ENCODE measurements at regions not wholly inside any gene's neighbourhood (a gene's known extent, or its start where the extent isn't known, plus 50 kb on each side); places are given as distances from the start of the nearest gene placed in this dataset.

DNA sequence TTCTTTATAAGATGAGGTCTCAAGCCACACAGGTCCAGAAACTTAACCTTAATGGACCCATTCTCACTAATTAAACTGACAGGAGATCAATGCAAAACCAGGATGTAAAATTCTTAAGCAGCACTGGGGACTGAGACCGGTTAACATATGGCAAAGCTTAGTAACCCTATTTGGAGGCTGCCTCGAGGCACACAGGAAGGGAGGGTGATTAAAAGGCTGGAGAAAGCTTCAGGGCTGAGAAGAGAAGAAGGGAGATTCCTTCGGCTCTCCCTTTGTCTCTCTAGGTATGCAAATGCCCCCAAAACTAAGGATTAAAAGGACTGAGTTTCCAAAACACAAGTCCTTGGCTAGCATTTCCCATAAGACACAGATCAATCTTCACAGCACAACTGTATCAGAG lies 120.8 kb upstream of the DSCAM start:
- WGBS, 2 donors = 60 to 63% methylated on average over 3 of the region's 3 CpGs
- ATAC-seq (ENCODE audit: insufficient read depth, low FRiP score) = no peak
- H3K4me1 ChIP-seq (ENCODE audit: control insufficient read depth in 5 of 5, insufficient read depth in 5 of 5, low read length in 5 of 5) = no peaks in the 10 kb centered on the region
- no peak overlapping the region for H3K27ac ChIP-seq (ENCODE audit: low read depth in 1 of 2, low read length in 1 of 2)
- H3K9me3 ChIP-seq (ENCODE audit: control insufficient read depth in 4 of 4, insufficient read depth in 3 of 4, low read length in 3 of 4) = peaks cover 0 to 2% (median 0%) of the 10 kb centered on the region in 4 donors
- H3K4me3 ChIP-seq = no peak overlapping the region
- TF ChIP-seq, protein P1, sequence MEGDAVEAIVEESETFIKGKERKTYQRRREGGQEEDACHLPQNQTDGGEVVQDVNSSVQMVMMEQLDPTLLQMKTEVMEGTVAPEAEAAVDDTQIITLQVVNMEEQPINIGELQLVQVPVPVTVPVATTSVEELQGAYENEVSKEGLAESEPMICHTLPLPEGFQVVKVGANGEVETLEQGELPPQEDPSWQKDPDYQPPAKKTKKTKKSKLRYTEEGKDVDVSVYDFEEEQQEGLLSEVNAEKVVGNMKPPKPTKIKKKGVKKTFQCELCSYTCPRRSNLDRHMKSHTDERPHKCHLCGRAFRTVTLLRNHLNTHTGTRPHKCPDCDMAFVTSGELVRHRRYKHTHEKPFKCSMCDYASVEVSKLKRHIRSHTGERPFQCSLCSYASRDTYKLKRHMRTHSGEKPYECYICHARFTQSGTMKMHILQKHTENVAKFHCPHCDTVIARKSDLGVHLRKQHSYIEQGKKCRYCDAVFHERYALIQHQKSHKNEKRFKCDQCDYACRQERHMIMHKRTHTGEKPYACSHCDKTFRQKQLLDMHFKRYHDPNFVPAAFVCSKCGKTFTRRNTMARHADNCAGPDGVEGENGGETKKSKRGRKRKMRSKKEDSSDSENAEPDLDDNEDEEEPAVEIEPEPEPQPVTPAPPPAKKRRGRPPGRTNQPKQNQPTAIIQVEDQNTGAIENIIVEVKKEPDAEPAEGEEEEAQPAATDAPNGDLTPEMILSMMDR (IDR thresholded peaks at IDR 0.05; ENCODE audit: control extremely low read depth, extremely low read depth) = no peak
- no peaks in the 10 kb centered on the region for H3K27me3 ChIP-seq (ENCODE audit: control insufficient read depth in 3 of 3, insufficient read depth in 3 of 3, low read length in 2 of 3)
- H3K9ac ChIP-seq (ENCODE audit: insufficient read depth in 1 of 2, low read length in 2 of 2) = no peak overlapping the region
- H3K36me3 ChIP-seq (ENCODE audit: control insufficient read depth in 4 of 4, insufficient read depth in 4 of 4, low read length in 4 of 4) = no peaks in the 10 kb centered on the region
- DNase-seq = no peak

DNA sequence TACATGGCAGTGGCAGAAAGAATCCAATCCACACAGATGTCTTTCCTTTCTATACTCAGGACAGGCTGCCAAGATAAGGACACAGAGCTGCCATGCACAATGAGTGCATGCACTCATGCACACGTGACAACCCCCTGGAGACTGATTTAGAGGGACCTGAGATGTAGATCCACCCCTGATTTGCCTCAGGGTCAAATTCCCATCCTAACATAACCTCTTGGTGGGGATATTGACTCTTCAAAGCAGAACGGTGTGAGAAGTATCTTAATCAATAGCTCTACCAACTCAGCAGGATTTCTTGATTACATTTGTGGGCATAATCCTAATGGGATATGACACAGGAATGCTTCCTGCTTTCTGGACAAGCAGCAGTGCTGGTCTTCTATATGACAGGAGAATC lies 125.2 kb upstream of the DSCAM start:
- no peak overlapping the region for H3K27ac ChIP-seq (ENCODE audit: low read depth in 1 of 2, low read length in 1 of 2)
- 69 to 87% methylated on average over 2 of the region's 2 CpGs for WGBS, 2 donors
- ATAC-seq (ENCODE audit: insufficient read depth, low FRiP score) = no peak

DNA sequence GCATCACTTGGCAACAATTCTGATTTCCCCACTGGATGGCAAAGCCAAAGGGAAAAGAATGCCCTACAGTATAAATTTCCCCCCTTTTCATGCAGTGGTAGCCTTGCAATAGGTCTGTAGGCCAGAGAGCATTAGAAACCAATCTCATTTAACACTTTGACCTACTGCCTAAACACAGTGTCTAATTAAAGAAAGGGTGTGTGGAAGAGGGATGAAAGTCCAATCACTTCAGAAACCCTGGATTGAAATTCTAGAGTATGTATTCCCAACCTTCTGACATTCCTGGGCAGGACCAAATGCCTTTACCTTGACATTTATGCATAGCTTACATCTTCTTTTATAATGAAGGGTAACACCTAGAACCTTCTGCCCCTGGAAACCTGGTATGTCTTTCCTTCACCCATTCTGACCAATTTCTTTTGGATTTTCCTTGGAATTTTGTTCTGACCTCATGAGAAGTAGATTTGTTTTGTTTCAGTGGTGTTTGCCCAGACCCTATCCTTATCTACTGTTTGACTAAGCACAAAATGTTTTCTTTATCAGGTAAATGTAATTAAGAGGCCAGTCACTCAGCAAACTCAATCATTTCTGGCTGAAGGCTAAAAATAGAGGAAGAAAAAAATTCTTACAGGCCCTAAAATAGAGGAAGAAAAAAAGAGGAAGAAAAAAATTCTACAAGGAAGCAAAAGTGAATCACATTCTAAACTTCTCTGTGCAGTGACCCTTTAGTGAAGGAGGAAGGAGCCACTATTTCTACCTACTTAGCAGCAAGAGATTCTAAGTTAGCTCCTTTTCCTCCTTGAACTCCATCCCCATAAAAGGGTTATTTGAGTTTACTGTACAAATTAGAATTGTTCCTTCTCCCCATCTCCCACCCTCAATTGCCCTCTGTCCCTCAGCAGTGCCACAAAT lies 129.5 kb upstream of the DSCAM start:
- Histone ChIP-seq H3K4me1 (ENCODE audit: control insufficient read depth in 5 of 5, insufficient read depth in 5 of 5, low read length in 5 of 5) (no peaks in the 10 kb centered on the region), H3K4me3 (no peak overlapping the region), H3K27ac (ENCODE audit: low read depth in 1 of 2, low read length in 1 of 2) (no peak overlapping the region), H3K36me3 (ENCODE audit: control insufficient read depth in 4 of 4, insufficient read depth in 4 of 4, low read length in 4 of 4) (no peaks in the 10 kb centered on the region), H3K27me3 (ENCODE audit: control insufficient read depth in 3 of 3, insufficient read depth in 3 of 3, low read length in 2 of 3) (no peaks in the 10 kb centered on the region), H3K9ac (ENCODE audit: insufficient read depth in 1 of 2, low read length in 2 of 2) (no peak overlapping the region), H3K9me3 (ENCODE audit: control insufficient read depth in 4 of 4, insufficient read depth in 3 of 4, low read length in 3 of 4) (peaks cover 0 to 13% (median 8%) of the 10 kb centered on the region in 4 donors)
- DNase-seq (peak in 1 of 3 donors; percentile 0), ATAC-seq (ENCODE audit: insufficient read depth, low FRiP score) (no peak)
- TF ChIP-seq, protein P1 (IDR thresholded peaks at IDR 0.05; ENCODE audit: control extremely low read depth, extremely low read depth) = no peak

More for the DNA sequence above, 125.2 kb upstream of the DSCAM start:
- TF ChIP-seq, protein P1 (IDR thresholded peaks at IDR 0.05; ENCODE audit: control extremely low read depth, extremely low read depth) = no peak
- Histone ChIP-seq H3K4me3 (no peak overlapping the region), H3K36me3 (ENCODE audit: control insufficient read depth in 4 of 4, insufficient read depth in 4 of 4, low read length in 4 of 4) (no peaks in the 10 kb centered on the region), H3K4me1 (ENCODE audit: control insufficient read depth in 5 of 5, insufficient read depth in 5 of 5, low read length in 5 of 5) (no peaks in the 10 kb centered on the region), H3K27me3 (ENCODE audit: control insufficient read depth in 3 of 3, insufficient read depth in 3 of 3, low read length in 2 of 3) (no peaks in the 10 kb centered on the region), H3K9me3 (ENCODE audit: control insufficient read depth in 4 of 4, insufficient read depth in 3 of 4, low read length in 3 of 4) (peaks cover 0 to 13% (median 8%) of the 10 kb centered on the region in 4 donors), H3K9ac (ENCODE audit: insufficient read depth in 1 of 2, low read length in 2 of 2) (no peak overlapping the region)
- DNase-seq = no peak
